TTC549 (cell line): ENCODE measurements at regions not wholly inside any gene's neighbourhood (a gene's known extent, or its start where the extent isn't known, plus 50 kb on each side); places are given as distances from the start of the nearest gene placed in this dataset.
"Not testable (repeated sequence)": the region's sequence is repeated elsewhere in the genome, so short reads cannot be mapped to it uniquely, and the experiment has no call there.

ENCODE experiments used
- FAIRE-seq: peaks from 2 replicates; lab custom pipeline; 2012; peaks lifted over from hg19 to GRCh38; lab: Jason Lieb, UNC

DNA sequence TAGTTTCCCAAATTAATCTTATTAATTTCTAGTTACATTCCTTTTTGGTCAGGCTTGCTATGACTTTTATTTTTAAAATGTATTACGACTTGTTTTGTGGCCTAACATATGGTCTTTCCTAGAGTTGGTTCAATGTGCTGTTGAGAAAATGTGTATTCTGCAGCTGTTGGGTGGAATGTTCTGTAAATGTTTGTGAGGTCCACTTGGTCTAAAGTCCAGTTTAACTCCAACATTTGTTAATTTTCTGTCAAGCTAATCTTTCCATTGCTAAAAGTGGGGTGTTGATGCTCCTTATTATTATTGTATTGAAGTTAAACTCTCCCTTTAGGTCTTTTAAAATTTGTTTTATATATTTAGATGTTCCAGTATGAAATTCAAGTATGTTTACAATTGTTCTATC lies 1010.8 kb upstream of the EDIL3 start:
- FAIRE-seq: no peak

DNA sequence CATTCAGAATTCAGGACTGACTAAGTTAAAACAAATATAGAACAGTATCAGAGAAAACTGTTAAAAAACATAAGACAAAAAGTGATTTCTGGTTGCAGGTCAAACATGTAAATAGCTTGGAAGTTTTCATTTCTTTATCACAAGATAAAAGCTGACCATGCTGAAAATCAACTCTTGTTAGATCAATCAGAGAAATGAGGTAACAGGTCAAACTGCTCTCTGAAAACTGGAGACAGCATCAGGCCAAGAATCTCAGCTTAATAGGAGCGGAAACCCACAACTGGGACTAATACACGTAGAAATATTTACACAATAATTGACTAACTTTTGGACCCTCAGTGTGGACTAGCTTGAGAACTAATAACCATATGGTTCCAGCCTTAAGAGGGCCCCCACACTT lies 1012.8 kb upstream of the EDIL3 start:
- FAIRE-seq: no peak

DNA sequence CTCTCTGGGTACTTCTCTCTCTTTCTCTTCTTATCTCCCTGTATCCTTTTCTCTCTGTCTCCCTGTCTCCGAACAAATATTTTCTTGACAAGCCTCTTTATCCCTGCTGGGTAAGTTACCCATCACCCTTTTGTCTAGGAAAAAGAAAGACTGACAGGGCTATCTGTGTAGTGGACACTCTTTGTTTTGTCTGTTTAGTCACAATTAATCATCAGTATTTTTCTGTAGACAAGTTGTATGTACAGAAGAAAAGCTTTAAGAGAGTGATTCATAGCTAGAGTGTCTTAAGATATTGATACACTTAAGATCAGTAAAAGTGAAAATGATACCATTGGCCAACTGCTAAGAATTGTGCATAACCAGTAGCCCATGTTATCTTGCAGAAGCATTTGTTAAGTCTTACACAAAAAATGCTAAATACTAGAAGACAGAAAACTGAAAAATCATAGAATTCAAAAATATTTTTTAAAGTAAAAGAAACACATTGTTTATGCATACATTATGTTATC lies 1043.8 kb upstream of the EDIL3 start:
- FAIRE-seq: no peak

DNA sequence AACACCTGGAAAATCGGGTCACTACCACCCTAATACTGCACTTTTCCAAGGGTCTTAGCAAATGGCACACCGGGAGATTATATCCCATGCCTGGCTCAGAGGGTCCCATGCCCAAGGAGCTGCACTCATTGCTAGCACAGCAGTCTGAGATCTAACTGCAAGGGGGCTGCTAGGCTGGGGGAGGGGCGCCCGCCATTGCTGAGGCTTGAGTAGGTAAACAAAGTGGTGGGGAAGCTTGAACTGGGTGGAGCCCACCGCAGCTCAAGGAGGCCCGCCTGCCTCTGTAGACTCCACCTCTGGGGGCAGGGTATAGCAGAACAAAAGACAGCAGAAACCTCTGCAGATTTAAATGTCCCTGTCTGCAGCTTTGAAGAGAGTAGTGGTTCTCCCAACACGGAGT lies 1047.0 kb upstream of the EDIL3 start:
- FAIRE-seq: not testable (repeated sequence)

GRCh38 chr5:85441156-85441555 lies 1056.5 kb upstream of the EDIL3 start:
- FAIRE-seq: no peak

DNA sequence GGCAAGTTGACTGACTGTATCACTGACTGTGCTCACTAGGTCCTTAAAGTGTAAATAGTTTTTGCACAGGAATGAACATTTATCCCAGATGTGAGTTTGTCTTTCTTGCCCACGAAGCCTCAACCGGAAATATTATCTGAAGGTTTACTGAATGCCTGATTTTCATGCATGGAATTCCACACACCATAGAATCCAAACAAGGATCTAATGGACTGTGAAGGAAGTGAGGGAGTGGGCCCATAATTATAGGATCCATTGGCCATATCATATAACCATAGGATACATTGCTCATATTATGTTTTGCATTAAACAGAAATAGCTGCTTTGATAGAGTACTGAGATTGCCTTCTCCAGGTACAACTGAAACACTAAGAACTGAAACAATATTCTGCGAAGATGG lies 1057.2 kb upstream of the EDIL3 start:
- FAIRE-seq: no peak

GRCh38 chr5:85452322-85453025 lies 1067.8 kb upstream of the EDIL3 start:
- FAIRE-seq: no peak

- no peak for FAIRE-seq
Observed at GRCh38 chr5:85453026-85453349, 1068.3 kb upstream of the EDIL3 start.

DNA sequence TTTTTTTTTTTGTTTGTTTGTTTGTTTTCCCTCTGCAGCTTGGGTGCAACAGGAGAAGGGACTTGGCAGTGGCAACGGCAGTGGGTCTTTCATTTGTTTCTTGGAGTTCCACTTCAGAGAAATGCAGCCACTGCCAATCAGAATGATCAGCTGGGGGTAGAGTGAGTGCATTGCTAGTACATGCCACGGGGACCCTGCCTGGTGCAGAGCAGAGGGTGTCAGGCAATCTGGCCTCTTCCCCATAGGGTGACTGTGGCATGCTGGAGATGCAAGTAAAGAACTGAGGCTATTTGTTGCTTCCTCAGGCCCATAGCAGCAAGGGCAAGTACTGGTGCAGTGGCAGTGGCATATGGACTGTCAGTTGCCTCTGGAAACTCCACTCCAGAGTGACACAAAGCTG lies 1073.6 kb upstream of the EDIL3 start:
- no peak for FAIRE-seq

- FAIRE-seq: no peak
Observed at GRCh38 chr5:85462957-85463356, 1078.3 kb upstream of the EDIL3 start.

- no peak for FAIRE-seq
Observed at GRCh38 chr5:85466423-85466822, 1081.7 kb upstream of the EDIL3 start.

GRCh38 chr5:85472749-85473148 lies 1088.1 kb upstream of the EDIL3 start:
- no peak for FAIRE-seq

GRCh38 chr5:85475151-85475550 lies 1090.5 kb upstream of the EDIL3 start:
- not testable (repeated sequence) for FAIRE-seq

DNA sequence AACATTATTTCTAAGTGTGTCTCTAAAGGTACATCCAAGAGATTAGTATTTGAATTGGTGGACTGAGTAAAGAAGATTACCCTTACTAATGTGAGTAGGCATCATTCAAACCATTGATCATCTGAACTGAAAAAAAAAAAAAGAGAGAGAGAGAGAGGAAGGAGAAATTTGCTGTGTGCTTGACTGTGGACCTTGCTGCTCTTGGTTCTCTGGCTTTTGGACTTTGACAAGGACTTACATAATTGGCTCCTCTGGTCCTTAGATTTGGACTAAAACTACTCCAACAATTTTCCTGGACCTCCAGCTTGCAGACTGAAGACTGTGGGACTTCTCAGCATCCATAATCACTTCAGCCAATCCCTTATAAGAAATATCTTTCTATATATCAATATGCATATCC lies 1091.9 kb upstream of the EDIL3 start:
- no peak for FAIRE-seq

- no peak for FAIRE-seq
Observed at GRCh38 chr5:85479849-85480248, 1095.2 kb upstream of the EDIL3 start.

DNA sequence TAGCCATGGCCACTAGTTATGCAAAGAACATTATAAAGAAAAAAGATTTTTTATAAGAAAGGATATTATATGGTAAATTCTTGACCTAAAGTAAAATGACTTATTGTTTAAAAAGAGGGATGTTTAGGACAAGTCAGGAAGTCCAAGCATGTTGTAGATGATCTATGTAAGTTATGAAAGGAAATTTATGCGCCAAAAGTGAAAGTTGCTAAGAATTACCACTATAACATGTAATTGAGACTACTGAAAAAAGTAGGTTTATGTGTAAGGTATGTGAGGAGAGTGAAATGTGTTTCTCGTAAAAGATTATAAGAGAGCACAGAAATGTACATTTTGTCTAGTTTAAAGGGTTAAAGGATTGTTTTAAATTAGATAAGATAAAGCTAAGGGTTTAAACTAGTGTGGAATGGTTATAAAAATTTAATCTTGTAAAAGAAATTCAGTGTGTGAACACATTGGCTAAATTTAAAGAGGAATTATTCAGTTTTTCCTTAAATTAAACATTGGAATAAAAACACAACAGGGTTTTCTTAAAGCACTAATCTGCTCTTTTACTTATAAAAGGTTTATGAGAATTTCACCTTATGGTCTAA lies 1100.4 kb upstream of the EDIL3 start:
- FAIRE-seq: no peak

- no peak for FAIRE-seq
Observed at GRCh38 chr5:85488295-85488694, 1103.6 kb upstream of the EDIL3 start.

DNA sequence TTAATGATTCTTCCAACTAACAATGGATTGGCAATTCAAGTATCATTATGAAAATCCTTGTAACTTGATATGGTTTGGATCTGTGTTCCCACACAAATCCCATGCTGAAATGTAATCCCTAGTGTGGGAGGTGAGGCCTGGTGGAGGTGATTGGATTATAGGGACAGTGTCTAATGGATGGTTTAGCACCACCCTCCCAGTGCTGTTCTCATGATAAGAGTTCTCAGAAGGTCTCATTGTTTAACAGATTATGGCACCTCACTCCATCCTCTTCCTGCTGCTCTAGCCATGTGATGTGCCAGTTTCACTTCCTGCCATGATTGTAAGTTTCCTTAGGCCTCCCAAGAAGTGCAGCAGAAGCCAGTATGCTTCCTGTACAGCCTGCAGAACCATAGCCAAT lies 1116.2 kb upstream of the EDIL3 start:
- FAIRE-seq: no peak

- no peak for FAIRE-seq
Observed at GRCh38 chr5:85512896-85513295, 1104.8 kb upstream of the COX7C start.

DNA sequence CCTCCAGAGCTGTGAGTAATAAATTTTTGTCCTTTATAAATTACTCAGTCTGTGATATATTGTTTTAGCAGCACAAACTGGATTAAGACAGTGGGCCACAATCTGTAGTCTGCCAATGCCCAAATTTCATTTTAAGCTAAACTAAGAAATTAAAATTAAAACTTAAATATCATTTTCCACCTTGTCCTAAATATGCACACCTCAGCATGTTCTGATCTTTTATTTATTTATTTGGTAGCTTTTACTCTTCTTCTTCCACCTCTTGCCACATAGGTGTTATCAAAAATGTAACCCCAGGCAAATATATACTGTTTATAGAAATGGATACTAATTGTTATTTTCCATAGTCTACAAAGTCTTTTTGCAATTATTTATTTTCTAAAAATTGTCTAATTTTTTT lies 1102.2 kb upstream of the COX7C start:
- FAIRE-seq: no peak

- no peak for FAIRE-seq
Observed at GRCh38 chr5:85517386-85517785, 1100.4 kb upstream of the COX7C start.

DNA sequence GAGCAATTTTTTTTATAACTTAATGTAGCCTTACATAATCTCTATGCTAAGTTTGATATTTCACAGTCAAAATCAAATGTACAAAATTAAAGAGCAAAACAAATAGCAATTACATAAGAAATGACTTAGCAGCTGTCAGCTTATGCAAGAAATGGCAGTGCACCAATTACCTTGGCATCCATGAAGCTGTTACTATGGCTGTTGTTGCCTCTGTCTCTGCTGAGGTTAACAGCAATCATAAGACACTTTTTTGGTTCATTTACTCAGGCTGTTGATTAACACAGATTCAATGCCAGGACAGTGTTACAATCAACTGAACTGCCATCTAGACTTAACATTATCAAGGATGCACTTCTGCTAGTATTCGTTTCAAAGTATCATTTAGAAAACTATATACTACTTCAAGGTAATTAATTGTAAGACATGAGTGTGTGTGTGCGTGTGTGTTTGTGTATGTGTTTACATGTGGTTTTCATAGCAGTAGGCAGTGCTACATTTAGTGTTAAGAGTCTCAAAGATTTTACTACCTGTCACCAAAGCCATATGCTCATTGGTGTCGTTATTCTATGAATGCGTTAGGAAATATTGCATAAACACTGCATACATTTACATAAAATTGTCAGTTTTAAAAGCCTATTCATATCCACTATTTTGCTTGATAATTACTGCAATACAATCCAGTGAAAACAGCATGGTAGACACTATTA lies 1084.2 kb upstream of the COX7C start:
- FAIRE-seq: no peak

DNA sequence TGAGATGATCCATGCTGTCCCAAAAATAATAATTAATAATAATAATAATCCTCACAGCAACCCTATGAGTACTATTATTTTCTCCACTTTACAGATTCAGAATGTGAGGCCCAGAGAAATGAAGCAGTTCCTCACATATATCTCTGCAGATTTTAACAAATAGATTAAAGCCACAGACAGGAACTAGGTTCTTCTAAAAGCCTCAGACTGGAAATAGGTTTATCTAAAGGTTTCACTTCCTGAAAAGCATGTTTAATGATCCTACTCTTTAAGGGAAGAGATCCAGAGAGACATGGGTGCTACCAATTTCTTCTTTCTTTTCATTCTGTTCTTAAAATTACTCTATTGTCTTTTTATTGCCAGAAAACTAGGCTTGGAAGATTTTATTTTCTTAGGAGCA lies 1079.4 kb upstream of the COX7C start:
- no peak for FAIRE-seq

DNA sequence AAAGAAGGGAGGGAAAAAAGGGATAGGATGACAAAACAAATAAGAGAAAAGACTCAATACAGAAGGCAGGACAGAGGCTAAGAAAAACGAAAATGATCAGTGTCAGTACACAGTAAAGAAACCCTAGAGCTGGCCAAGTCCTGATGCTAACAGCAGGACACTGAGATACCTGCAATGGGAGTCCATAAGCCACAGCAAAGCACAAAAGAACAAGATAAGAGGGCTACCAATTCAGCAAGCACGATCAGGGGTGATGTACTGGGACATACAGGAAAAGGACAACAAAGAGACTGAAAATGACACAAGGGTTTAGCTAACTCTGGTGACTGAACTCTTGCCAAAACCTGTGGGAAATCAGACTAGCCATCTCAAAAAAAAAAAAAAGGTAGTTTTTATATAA lies 1072.6 kb upstream of the COX7C start:
- no peak for FAIRE-seq
